ENCODE measurements at regions not wholly inside any gene's neighbourhood (a gene's known extent, or its start where the extent isn't known, plus 50 kb on each side); places are given as distances from the start of the nearest gene placed in this dataset.

DNA sequence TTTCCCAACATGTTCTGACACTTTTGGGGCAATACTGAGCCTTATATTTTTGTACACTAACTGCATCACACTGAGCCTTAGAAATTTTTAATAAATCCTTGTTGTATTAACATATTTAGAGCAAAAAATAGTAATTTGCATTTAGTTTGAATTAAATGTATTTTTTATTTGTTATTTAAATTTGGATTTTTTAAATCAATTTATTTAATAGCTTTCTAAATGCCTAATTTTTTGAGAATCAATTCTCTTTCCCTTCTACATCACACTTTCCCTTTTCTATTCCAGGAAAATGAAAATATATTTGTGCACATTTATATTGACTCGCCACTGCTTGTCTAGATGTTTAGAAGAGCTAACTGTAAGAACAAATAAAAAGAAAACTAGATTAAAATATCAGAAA, 414.6 kb upstream of the POM121L12 start:
- no peak for FAIRE-seq
- CTCF ChIA-PET (ENCODE audit: partially characterized antibody): interaction anchor here (0.7 kb wide), 1 partner anchor 65 kb away, joined by 3 read pairs; no protein-coding TSS in a partner anchor
- no peak overlapping the region for H3K9ac ChIP-seq (replicated peaks in 1 of 4; ENCODE audit: extremely low read depth in 1 of 4, low read depth in 3 of 4, low read length in 3 of 4)
- H3K23ac ChIP-seq (ENCODE audit: insufficient read length): no peak overlapping the region
- no peak overlapping the region for H2BK120ac ChIP-seq (replicated peaks; ENCODE audit: low read depth, low read length)
- no peaks in the 10 kb centered on the region for H3K23me2 ChIP-seq (ENCODE audit: low read depth, low read length)
- H2AFZ ChIP-seq (ENCODE audit: low read length): no peak overlapping the region
- H2BK15ac ChIP-seq (ENCODE audit: low read length): no peak overlapping the region
- H3K79me2 ChIP-seq (ENCODE audit: control insufficient read depth in 1 of 2, insufficient read depth in 2 of 2, low read length in 2 of 2): no peaks in the 10 kb centered on the region
- no peak overlapping the region for H3K4ac ChIP-seq (replicated peaks; ENCODE audit: insufficient read length, low read depth, low read length)
- H4K5ac ChIP-seq (ENCODE audit: insufficient read length, low read depth, low read length): no peak overlapping the region
- H3K27me3 ChIP-seq (replicated peaks in 1 of 4; ENCODE audit: control insufficient read depth in 3 of 4, extremely low read depth in 1 of 4, insufficient read depth in 3 of 4, low read length in 3 of 4): no peaks in the 10 kb centered on the region
- no peak overlapping the region for H3K4me3 ChIP-seq (ENCODE audit: extremely low read depth in 1 of 4, insufficient read depth in 2 of 4, low read depth in 3 of 4, low read length in 4 of 4)
- no peak overlapping the region for H2BK20ac ChIP-seq (ENCODE audit: low read length)
- H3K36me3 ChIP-seq (ENCODE audit: control insufficient read depth in 2 of 4, insufficient read depth in 4 of 4, low read length in 3 of 4): no peaks in the 10 kb centered on the region
- H3K14ac ChIP-seq (ENCODE audit: insufficient read length): no peak overlapping the region
- no peaks in the 10 kb centered on the region for H3K4me1 ChIP-seq (replicated peaks in 1 of 4; ENCODE audit: control insufficient read depth in 3 of 4, insufficient read depth in 4 of 4, low read length in 3 of 4)
- no peak overlapping the region for H2BK5ac ChIP-seq (ENCODE audit: low read depth, low read length)
- no peaks in the 10 kb centered on the region for H3K79me1 ChIP-seq (ENCODE audit: low read depth, low read length)
- H3K56ac ChIP-seq (replicated peaks; ENCODE audit: insufficient read length, low read depth, low read length): no peak overlapping the region
- TF ChIP-seq RBBP5 (IDR thresholded peaks at IDR 0.05; ENCODE audit: borderline replicate concordance, low read depth, low read length): no peak
- no peak for TF ChIP-seq EP300 (IDR thresholded peaks at IDR 0.05; ENCODE audit: borderline replicate concordance in 1 of 2, low read depth in 2 of 2, low read length in 2 of 2)
- TF ChIP-seq RAD21 (IDR thresholded peaks at IDR 0.05 in 1 of 2, conservative IDR thresholded peaks at IDR 0.05 in 1 of 2; ENCODE audit: low read depth in 2 of 2, low read length in 2 of 2): no peak
- no peak for TF ChIP-seq KDM1A (IDR thresholded peaks at IDR 0.05; ENCODE audit: borderline replicate concordance, low read length)
- TF ChIP-seq, protein P1, sequence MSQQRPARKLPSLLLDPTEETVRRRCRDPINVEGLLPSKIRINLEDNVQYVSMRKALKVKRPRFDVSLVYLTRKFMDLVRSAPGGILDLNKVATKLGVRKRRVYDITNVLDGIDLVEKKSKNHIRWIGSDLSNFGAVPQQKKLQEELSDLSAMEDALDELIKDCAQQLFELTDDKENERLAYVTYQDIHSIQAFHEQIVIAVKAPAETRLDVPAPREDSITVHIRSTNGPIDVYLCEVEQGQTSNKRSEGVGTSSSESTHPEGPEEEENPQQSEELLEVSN (IDR thresholded peaks at IDR 0.05): no peak
- TF ChIP-seq TAF1 (IDR thresholded peaks at IDR 0.05; ENCODE audit: low read depth, low read length): no peak
- POLR2A ChIA-PET (ENCODE audit: partially characterized antibody): no interaction called here
- H4K91ac ChIP-seq (replicated peaks; ENCODE audit: insufficient read length, low read length): no peak overlapping the region
- H3K27ac ChIP-seq (ENCODE audit: low read depth, low read length): no peak overlapping the region
- no peak for DNase-seq (ENCODE audit: low read depth in 1 of 2, low spot score in 2 of 2)
- no peak overlapping the region for H4K8ac ChIP-seq (ENCODE audit: extremely low read depth, insufficient read depth, low read length)
- H3K18ac ChIP-seq (ENCODE audit: extremely low read depth, low read length): no peak overlapping the region
- no peak overlapping the region for H2AK5ac ChIP-seq (ENCODE audit: low read depth, low read length)
- H3K9me3 ChIP-seq (ENCODE audit: insufficient read depth in 2 of 2, low read depth in 1 of 2, low read length in 1 of 2): no peaks in the 10 kb centered on the region
- no peak overlapping the region for H3K4me2 ChIP-seq (ENCODE audit: insufficient read depth in 1 of 2, low read depth in 2 of 2, low read length in 2 of 2)
- 94% methylated on average over 1 of the region's 1 CpG; no CpG with 5 or more reads in 1 of the 2 experiments for WGBS, 2 experiments (ENCODE audit: extremely low coverage in 1 of 2, insufficient coverage in 1 of 2, insufficient read length in 1 of 2, insufficient replicate concordance in 2 of 2, low coverage in 1 of 2, low lambda C conversion rate in 2 of 2, missing lambda C conversion rate in 1 of 2)
- no peak overlapping the region for H2BK12ac ChIP-seq (ENCODE audit: low read depth, low read length)
- H4K20me1 ChIP-seq (replicated peaks in 1 of 2; ENCODE audit: control insufficient read depth in 1 of 2, insufficient read depth in 2 of 2, low read length in 2 of 2): no peaks in the 10 kb centered on the region

All from H1 (cell line).